Karpas-422 (cell line): ENCODE measurements at regions not wholly inside any gene's neighbourhood (a gene's known extent, or its start where the extent isn't known, plus 50 kb on each side); places are given as distances from the start of the nearest gene placed in this dataset.

ENCODE experiments used
- DNase-seq: peaks from one replicate; pipeline ENCODE4 v3.0.0-alpha.2; 2015
- H2AFZ ChIP-seq: fragments of 200-600 bp; sonication (generic); 2 replicates; pipeline ENCODE4 v1.6.1; 2014; ENCODE audit warnings: antibody characterized with exemption, low read length, mixed read lengths
- H3K27ac ChIP-seq: fragments of 200-600 bp; sonication (generic); 2 replicates; pipeline ENCODE4 v1.5.1; 2014; ENCODE audit warnings: mild to moderate bottlenecking, low read length, moderate library complexity
- H3K27me3 ChIP-seq: fragments of 200-600 bp; sonication (generic); 2 replicates; pipeline ENCODE4 v1.6.1; 2014; ENCODE audit warnings: low read length, mixed read lengths
- H3K36me3 ChIP-seq: fragments of 200-600 bp; sonication (generic); 2 replicates; pipeline ENCODE4 v1.6.1; 2014; ENCODE audit warnings: low read length, mixed read lengths; ENCODE audit not compliant: insufficient read depth
- H3K4me1 ChIP-seq: fragments of 200-600 bp; sonication (generic); 2 replicates; pipeline ENCODE4 v1.6.1; 2014; ENCODE audit warnings: mild to moderate bottlenecking, low read length, mixed read lengths
- H3K4me2 ChIP-seq: fragments of 200-600 bp; sonication (generic); 2 replicates; pipeline ENCODE4 v1.6.1; 2014; ENCODE audit warnings: low read length, low read depth, mild to moderate bottlenecking; ENCODE audit not compliant: poor library complexity, severe bottlenecking
- H3K4me3 ChIP-seq: fragments of 200-600 bp; sonication (generic); 2 replicates; pipeline ENCODE4 v1.5.1; 2014; ENCODE audit warnings: mild to moderate bottlenecking, antibody characterized with exemption, low read length, mixed read lengths
- H3K79me2 ChIP-seq: fragments of 200-600 bp; sonication (generic); 2 replicates; pipeline ENCODE4 v1.6.1; 2014; ENCODE audit warnings: mild to moderate bottlenecking, low read length, mixed read lengths
- H3K9ac ChIP-seq: fragments of 200-600 bp; sonication (generic); 2 replicates; pipeline ENCODE4 v1.6.0; 2014; ENCODE audit warnings: low read length
- H3K9me2 ChIP-seq: fragments of 200-600 bp; sonication (generic), shearing (Covaris generic); replicated peaks from 2 replicates; pipeline ENCODE4 v1.6.0; 2014; ENCODE audit warnings: mild to moderate bottlenecking, low read length, moderate library complexity; ENCODE audit not compliant: insufficient read depth
- H3K9me3 ChIP-seq: fragments of 300-700, 200-600 bp; sonication (generic); 2 replicates; pipeline ENCODE4 v1.6.1; 2014; ENCODE audit warnings: low read length, mixed read lengths
- H4K20me1 ChIP-seq: fragments of 200-600 bp; sonication (generic); 2 replicates; pipeline ENCODE4 v1.6.1; 2014; ENCODE audit warnings: mild to moderate bottlenecking, antibody characterized with exemption, low read length, low read depth; ENCODE audit not compliant: insufficient read depth

DNA sequence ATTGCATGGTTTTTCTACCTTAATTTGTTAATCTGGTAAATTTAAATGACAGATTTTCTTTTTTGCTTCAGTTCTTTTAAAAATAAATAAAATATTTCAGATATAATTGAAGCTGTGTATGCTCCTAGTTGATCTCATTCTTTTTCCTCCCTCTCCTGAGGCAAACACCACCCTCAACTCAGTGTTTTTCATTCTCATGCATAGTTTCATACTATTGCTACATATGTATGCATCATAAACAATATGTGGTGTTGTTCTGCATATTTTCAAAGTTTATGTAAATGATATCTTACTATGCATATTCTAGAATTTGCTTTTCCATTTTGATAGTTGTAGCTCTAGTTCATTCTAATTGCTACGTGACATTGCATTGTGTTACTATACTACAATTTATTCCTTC, 257.2 kb upstream of the POU3F1 start:
- no peaks in the 10 kb centered on the region for H3K9me3 ChIP-seq
- no peaks in the 10 kb centered on the region for H3K79me2 ChIP-seq
- H3K9ac ChIP-seq = no peak overlapping the region
- H3K4me1 ChIP-seq = no peaks in the 10 kb centered on the region
- H4K20me1 ChIP-seq = no peaks in the 10 kb centered on the region
- H3K27ac ChIP-seq = no peak overlapping the region
- no peak overlapping the region for H3K4me2 ChIP-seq
- DNase-seq = no peak
- H3K36me3 ChIP-seq = no peaks in the 10 kb centered on the region
- no peak overlapping the region for H3K4me3 ChIP-seq
- H3K9me2 ChIP-seq = no peaks in the 10 kb centered on the region
- no peaks in the 10 kb centered on the region for H3K27me3 ChIP-seq
- no peak overlapping the region for H2AFZ ChIP-seq

DNA sequence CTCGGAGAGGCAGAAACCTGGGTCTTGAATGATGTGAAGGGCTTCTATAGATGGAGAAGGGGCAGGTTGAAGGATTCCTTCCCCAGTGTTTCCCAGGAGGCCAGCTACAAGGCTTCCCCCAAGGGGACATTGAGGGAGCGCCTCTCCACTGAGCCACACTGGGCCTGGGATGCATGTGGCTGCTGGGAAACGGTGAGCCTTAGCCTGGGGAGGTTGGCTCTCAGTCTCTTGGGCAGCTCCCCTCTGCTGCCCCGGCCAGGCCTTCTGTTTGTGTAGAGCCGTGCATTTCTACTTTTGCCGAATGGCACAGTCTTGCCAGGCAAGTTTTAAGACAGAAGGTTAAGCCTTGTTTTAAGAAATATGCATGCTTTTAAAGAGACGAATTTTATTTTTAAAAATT, 254.4 kb upstream of the POU3F1 start:
- Histone ChIP-seq H3K9ac (no peak overlapping the region), H3K4me2 (no peak overlapping the region), H3K9me3 (no peaks in the 10 kb centered on the region), H3K4me1 (no peaks in the 10 kb centered on the region), H3K36me3 (no peaks in the 10 kb centered on the region), H3K79me2 (no peaks in the 10 kb centered on the region), H2AFZ (no peak overlapping the region), H3K27ac (no peak overlapping the region), H3K4me3 (no peak overlapping the region), H3K9me2 (no peaks in the 10 kb centered on the region), H4K20me1 (no peaks in the 10 kb centered on the region), H3K27me3 (no peaks in the 10 kb centered on the region)
- no peak for DNase-seq

DNA sequence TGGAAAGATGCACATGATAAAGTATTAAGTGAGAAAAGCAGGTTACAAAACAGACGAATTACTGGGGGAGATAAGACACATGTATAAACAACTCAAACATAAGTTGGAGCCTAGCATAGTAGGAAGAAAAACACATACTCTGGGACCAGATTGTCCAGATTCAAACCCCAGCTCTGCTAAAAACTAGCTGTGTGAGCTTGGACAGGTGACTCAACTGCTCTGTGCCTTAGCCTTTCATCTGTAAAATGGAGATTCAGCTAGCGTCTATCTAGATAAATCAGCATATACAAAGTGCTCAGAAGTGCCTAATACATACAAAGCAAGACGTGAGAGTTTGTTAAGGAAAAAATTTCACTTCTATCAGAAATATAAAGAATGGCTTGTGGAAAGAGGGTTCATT, 254.0 kb upstream of the POU3F1 start:
- no peaks in the 10 kb centered on the region for H3K79me2 ChIP-seq
- no peaks in the 10 kb centered on the region for H3K4me1 ChIP-seq
- H3K9ac ChIP-seq = no peak overlapping the region
- no peak overlapping the region for H3K4me3 ChIP-seq
- H3K9me3 ChIP-seq = no peaks in the 10 kb centered on the region
- no peak overlapping the region for H3K27ac ChIP-seq
- no peaks in the 10 kb centered on the region for H4K20me1 ChIP-seq
- no peaks in the 10 kb centered on the region for H3K36me3 ChIP-seq
- no peaks in the 10 kb centered on the region for H3K27me3 ChIP-seq
- H3K4me2 ChIP-seq = no peak overlapping the region
- no peak overlapping the region for H2AFZ ChIP-seq
- H3K9me2 ChIP-seq = no peaks in the 10 kb centered on the region
- no peak for DNase-seq

DNA sequence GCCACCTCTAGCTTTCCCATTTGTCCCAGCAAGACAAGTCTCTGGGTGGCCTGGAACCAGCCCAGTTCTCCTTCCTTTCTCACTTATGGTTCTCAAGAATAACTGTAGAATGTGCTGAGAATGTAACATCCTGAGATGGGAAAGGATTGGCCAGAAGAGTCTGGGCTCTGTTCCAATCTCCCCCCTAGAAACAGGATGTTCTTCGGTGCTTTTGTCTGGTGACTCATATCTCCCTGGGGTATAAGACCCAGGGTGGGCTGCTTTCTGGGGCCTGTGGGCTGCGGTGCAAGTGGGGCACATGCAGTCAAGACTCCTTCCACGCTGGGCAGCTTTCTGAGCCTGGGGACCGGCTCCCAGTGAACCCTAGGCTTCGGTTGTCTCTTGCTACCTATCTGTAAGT, 251.2 kb upstream of the POU3F1 start:
- Histone ChIP-seq H3K79me2 (no peaks in the 10 kb centered on the region), H3K4me2 (no peak overlapping the region), H3K9me3 (no peaks in the 10 kb centered on the region), H2AFZ (no peak overlapping the region), H3K27me3 (no peaks in the 10 kb centered on the region), H4K20me1 (no peaks in the 10 kb centered on the region), H3K4me3 (no peak overlapping the region), H3K4me1 (no peaks in the 10 kb centered on the region), H3K27ac (no peak overlapping the region), H3K9ac (no peak overlapping the region), H3K9me2 (no peaks in the 10 kb centered on the region), H3K36me3 (no peaks in the 10 kb centered on the region)
- DNase-seq = no peak

DNA sequence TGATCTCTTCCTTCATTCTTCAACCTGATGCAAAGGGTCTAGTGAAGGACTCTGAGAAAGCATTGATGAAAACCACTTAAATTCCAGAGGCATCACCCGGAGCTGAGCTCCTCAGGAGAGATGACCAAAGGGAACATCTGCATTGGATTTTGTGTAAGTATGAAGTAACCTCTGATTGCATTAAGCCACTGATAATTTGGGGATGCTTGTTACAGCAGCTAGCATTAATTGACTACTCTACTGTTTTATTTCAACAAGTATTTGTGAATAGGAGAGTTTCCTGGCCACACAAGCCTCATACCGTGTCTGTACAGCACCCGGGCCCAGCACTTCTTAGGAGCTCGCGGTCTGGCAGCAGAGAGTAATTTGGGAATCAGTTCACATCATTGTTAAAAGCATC, 250.7 kb upstream of the POU3F1 start:
- H3K36me3 ChIP-seq = no peaks in the 10 kb centered on the region
- H3K9ac ChIP-seq = no peak overlapping the region
- no peak overlapping the region for H3K27ac ChIP-seq
- H3K79me2 ChIP-seq = no peaks in the 10 kb centered on the region
- no peaks in the 10 kb centered on the region for H3K4me1 ChIP-seq
- DNase-seq = no peak
- no peak overlapping the region for H3K4me3 ChIP-seq
- no peaks in the 10 kb centered on the region for H3K9me3 ChIP-seq
- H3K4me2 ChIP-seq = no peak overlapping the region
- H4K20me1 ChIP-seq = no peaks in the 10 kb centered on the region
- H3K27me3 ChIP-seq = no peaks in the 10 kb centered on the region
- H3K9me2 ChIP-seq = no peaks in the 10 kb centered on the region
- H2AFZ ChIP-seq = no peak overlapping the region

DNA sequence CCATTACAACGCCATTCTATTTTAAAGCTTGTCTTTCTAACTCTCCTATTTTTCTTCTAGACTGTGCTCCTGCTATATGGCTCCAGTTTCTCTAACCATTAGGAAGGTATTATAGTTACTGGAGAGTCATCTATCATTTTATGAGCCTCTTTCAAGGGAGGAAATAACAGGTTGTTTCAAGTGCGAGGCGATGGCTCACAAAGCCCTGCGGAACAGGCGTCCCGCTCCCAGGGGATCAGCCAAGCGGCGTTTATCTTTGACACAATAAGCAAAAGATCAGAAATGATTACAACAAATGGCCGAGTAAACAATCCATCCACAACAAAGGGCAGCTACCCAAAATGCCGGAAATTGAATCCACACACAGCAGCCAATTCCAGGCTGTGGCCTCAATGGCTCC, 249.5 kb upstream of the POU3F1 start:
- Histone ChIP-seq H3K27me3 (no peaks in the 10 kb centered on the region), H3K27ac (no peak overlapping the region), H3K4me2 (no peak overlapping the region), H3K9ac (no peak overlapping the region), H3K36me3 (no peaks in the 10 kb centered on the region), H2AFZ (no peak overlapping the region), H4K20me1 (no peaks in the 10 kb centered on the region), H3K79me2 (no peaks in the 10 kb centered on the region), H3K4me1 (no peaks in the 10 kb centered on the region), H3K9me3 (no peaks in the 10 kb centered on the region), H3K9me2 (no peaks in the 10 kb centered on the region), H3K4me3 (no peak overlapping the region)
- no peak for DNase-seq

DNA sequence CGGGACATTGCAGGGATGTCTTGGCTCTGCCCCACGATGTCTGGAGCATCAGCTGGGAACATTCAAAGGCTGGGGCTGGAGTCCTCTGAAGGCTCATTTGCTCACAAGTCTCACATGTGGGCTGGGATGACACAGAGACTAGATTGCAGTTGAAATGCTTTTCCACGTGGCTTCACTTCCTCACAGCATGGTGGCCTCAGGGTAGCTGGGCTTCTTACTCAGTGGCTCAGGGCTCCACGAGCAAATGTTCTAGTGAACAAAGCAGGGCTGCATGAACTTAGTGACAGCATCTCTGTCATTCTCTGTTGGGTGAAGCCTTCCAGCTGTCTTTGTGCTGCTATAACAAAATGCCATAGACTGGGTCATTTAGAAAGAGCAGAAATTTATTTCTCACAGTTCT, 247.0 kb upstream of the POU3F1 start:
- H3K27me3 ChIP-seq = no peaks in the 10 kb centered on the region
- no peaks in the 10 kb centered on the region for H3K4me1 ChIP-seq
- DNase-seq = no peak
- no peaks in the 10 kb centered on the region for H3K9me3 ChIP-seq
- no peak overlapping the region for H3K4me3 ChIP-seq
- no peaks in the 10 kb centered on the region for H3K9me2 ChIP-seq
- H3K9ac ChIP-seq = no peak overlapping the region
- no peaks in the 10 kb centered on the region for H3K79me2 ChIP-seq
- H4K20me1 ChIP-seq = no peaks in the 10 kb centered on the region
- H3K36me3 ChIP-seq = no peaks in the 10 kb centered on the region
- H3K4me2 ChIP-seq = no peak overlapping the region
- H3K27ac ChIP-seq = no peak overlapping the region
- no peak overlapping the region for H2AFZ ChIP-seq

DNA sequence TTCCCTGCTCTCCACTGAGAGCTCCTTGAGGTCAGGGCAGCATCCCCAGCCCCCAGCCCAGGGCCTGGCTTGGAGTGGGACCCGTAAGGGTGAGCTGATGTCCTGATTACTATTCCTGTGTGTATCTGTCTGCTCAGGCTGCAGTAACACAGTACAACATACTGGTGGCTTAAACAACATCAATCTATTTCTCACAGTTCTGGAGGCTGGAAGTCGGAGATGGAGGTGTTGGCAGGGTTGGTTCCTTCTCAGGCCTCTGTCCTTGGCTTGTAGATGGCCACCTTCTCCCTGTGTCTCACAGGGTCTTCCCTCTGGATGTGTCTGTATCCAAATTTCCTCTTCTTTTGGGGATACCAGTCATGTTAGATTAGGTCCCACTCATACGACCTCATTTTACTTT, 246.4 kb upstream of the POU3F1 start:
- H3K4me3 ChIP-seq = no peak overlapping the region
- no peak overlapping the region for H3K9ac ChIP-seq
- H3K27ac ChIP-seq = no peak overlapping the region
- no peaks in the 10 kb centered on the region for H4K20me1 ChIP-seq
- H2AFZ ChIP-seq = no peak overlapping the region
- no peaks in the 10 kb centered on the region for H3K9me2 ChIP-seq
- no peaks in the 10 kb centered on the region for H3K9me3 ChIP-seq
- H3K36me3 ChIP-seq = no peaks in the 10 kb centered on the region
- H3K4me2 ChIP-seq = no peak overlapping the region
- H3K27me3 ChIP-seq = no peaks in the 10 kb centered on the region
- no peak for DNase-seq
- no peaks in the 10 kb centered on the region for H3K4me1 ChIP-seq
- H3K79me2 ChIP-seq = no peaks in the 10 kb centered on the region

DNA sequence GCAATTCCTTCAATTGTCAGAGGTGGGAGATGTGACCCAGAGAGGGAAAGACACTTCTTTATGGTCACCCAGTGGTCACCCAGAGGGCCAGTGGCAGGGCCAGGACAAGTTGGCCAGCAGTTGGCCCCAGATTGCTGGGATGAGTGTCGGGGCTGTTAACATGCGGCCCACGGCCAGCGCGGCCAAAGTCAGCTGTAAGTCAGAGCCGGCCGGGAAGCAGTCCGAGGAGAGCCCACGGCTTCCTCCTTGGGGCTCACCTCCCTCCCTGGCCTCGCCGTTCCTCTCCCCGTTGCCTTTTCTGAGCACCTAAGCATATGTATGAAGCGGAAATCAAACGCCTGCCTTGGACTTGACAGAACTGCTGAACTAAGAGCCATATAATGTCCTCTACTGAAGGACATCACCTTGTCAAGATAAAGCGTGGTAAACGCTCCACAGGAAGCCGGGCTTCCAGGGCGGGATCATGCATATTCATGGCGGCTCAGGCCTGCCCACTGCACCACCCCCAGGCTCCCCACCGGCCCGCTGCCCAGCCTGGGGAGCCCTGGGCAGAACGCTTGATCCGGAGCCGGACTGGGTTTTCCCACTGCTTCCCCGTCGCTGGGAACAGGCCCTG, 245.4 kb upstream of the POU3F1 start:
- H3K9ac ChIP-seq = no peak overlapping the region
- H3K27me3 ChIP-seq = no peaks in the 10 kb centered on the region
- no peak overlapping the region for H3K4me2 ChIP-seq
- DNase-seq = no peak
- H3K79me2 ChIP-seq = no peaks in the 10 kb centered on the region
- no peaks in the 10 kb centered on the region for H3K36me3 ChIP-seq
- H4K20me1 ChIP-seq = no peaks in the 10 kb centered on the region
- no peak overlapping the region for H2AFZ ChIP-seq
- no peak overlapping the region for H3K27ac ChIP-seq
- H3K4me3 ChIP-seq = no peak overlapping the region
- H3K4me1 ChIP-seq = no peaks in the 10 kb centered on the region
- H3K9me2 ChIP-seq = no peaks in the 10 kb centered on the region
- no peaks in the 10 kb centered on the region for H3K9me3 ChIP-seq
